ENCODE measurements at regions not wholly inside any gene's neighbourhood (a gene's known extent, or its start where the extent isn't known, plus 50 kb on each side); places are given as distances from the start of the nearest gene placed in this dataset.

DNA sequence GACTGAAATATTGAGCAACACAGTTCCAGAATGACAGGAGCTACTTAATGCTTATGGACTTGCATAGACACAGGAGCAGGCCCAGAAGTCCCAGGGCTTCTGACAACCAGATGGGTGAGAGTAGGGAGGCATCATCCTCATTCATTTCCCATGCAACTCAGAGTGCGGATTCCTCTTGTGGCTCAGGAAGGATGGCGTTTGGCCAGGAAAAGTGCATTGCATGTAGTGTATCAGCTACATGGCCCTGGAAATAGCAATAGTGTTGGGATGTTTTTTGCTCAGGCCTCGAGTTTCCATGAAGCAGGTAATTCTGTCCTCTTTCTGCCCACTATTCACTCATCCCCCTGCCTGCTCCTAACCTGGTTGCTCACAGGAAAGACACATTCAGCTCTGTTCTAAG, 136.6 kb downstream of the PDGFRA start:
- Histone ChIP-seq H2BK12ac (ENCODE audit: low read depth, low read length) (no peak overlapping the region), H2BK15ac (ENCODE audit: low read length) (no peak overlapping the region), H3K27me3 (replicated peaks in 1 of 4; ENCODE audit: control insufficient read depth in 3 of 4, extremely low read depth in 1 of 4, insufficient read depth in 3 of 4, low read length in 3 of 4) (no peaks in the 10 kb centered on the region), H3K9me3 (ENCODE audit: insufficient read depth in 2 of 2, low read depth in 1 of 2, low read length in 1 of 2) (no peaks in the 10 kb centered on the region), H3K36me3 (ENCODE audit: control insufficient read depth in 2 of 4, insufficient read depth in 4 of 4, low read length in 3 of 4) (no peaks in the 10 kb centered on the region), H4K5ac (ENCODE audit: insufficient read length, low read depth, low read length) (no peak overlapping the region), H3K9ac (replicated peaks in 1 of 4; ENCODE audit: extremely low read depth in 1 of 4, low read depth in 3 of 4, low read length in 3 of 4) (no peak overlapping the region), H4K8ac (ENCODE audit: extremely low read depth, insufficient read depth, low read length) (no peak overlapping the region), H2AK5ac (ENCODE audit: low read depth, low read length) (no peak overlapping the region), H2AFZ (ENCODE audit: low read length) (no peak overlapping the region), H3K4me2 (ENCODE audit: insufficient read depth in 1 of 2, low read depth in 2 of 2, low read length in 2 of 2) (no peak overlapping the region), H2BK20ac (ENCODE audit: low read length) (no peak overlapping the region), H3K14ac (ENCODE audit: insufficient read length) (no peak overlapping the region), H3K4ac (replicated peaks; ENCODE audit: insufficient read length, low read depth, low read length) (no peak overlapping the region), H3K56ac (replicated peaks; ENCODE audit: insufficient read length, low read depth, low read length) (no peak overlapping the region), H3K23me2 (ENCODE audit: low read depth, low read length) (no peaks in the 10 kb centered on the region), H3K18ac (ENCODE audit: extremely low read depth, low read length) (no peak overlapping the region), H2BK5ac (ENCODE audit: low read depth, low read length) (no peak overlapping the region), H3K79me2 (ENCODE audit: control insufficient read depth in 1 of 2, insufficient read depth in 2 of 2, low read length in 2 of 2) (no peaks in the 10 kb centered on the region), H4K20me1 (replicated peaks in 1 of 2; ENCODE audit: control insufficient read depth in 1 of 2, insufficient read depth in 2 of 2, low read length in 2 of 2) (no peaks in the 10 kb centered on the region), H4K91ac (replicated peaks; ENCODE audit: insufficient read length, low read length) (no peak overlapping the region), H3K4me3 (ENCODE audit: extremely low read depth in 1 of 4, insufficient read depth in 2 of 4, low read depth in 3 of 4, low read length in 4 of 4) (no peak overlapping the region), H3K79me1 (ENCODE audit: low read depth, low read length) (no peaks in the 10 kb centered on the region), H3K4me1 (replicated peaks in 1 of 4; ENCODE audit: control insufficient read depth in 3 of 4, insufficient read depth in 4 of 4, low read length in 3 of 4) (peaks cover 0 to 4% (median 0%) of the 10 kb centered on the region in 4 experiments; a peak in 1 of 7 replicates), H2BK120ac (replicated peaks; ENCODE audit: low read depth, low read length) (no peak overlapping the region), H3K27ac (ENCODE audit: low read depth, low read length) (no peak overlapping the region), H3K23ac (ENCODE audit: insufficient read length) (no peak overlapping the region)
- FAIRE-seq (no peak), DNase-seq (ENCODE audit: low read depth in 1 of 2, low spot score in 2 of 2) (no peak)
- TF ChIP-seq, protein P1, sequence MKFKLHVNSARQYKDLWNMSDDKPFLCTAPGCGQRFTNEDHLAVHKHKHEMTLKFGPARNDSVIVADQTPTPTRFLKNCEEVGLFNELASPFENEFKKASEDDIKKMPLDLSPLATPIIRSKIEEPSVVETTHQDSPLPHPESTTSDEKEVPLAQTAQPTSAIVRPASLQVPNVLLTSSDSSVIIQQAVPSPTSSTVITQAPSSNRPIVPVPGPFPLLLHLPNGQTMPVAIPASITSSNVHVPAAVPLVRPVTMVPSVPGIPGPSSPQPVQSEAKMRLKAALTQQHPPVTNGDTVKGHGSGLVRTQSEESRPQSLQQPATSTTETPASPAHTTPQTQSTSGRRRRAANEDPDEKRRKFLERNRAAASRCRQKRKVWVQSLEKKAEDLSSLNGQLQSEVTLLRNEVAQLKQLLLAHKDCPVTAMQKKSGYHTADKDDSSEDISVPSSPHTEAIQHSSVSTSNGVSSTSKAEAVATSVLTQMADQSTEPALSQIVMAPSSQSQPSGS (IDR thresholded peaks at IDR 0.05; ENCODE audit: low read length), result no peak
- TF ChIP-seq SP2 (IDR thresholded peaks at IDR 0.05; ENCODE audit: low read length) (no peak), GABPA (IDR thresholded peaks at IDR 0.05; ENCODE audit: borderline replicate concordance, insufficient read depth, low read length) (no peak)
- ChIA-PET POLR2A (ENCODE audit: partially characterized antibody) (no interaction called here), CTCF (ENCODE audit: partially characterized antibody) (interaction anchor here (1.0 to 2.7 kb wide), 3 partner anchors 20 to 67 kb away, joined by 3 to 17 read pairs (median 5); no protein-coding TSS in a partner anchor)
- WGBS, 2 experiments (ENCODE audit: extremely low coverage in 1 of 2, insufficient coverage in 1 of 2, insufficient read length in 1 of 2, insufficient replicate concordance in 2 of 2, low coverage in 1 of 2, low lambda C conversion rate in 2 of 2, missing lambda C conversion rate in 1 of 2), result 94% methylated on average over 3 of the region's 3 CpGs; no CpG with 5 or more reads in 1 of the 2 experiments
